Cardiac muscle cell (in vitro differentiated cells and primary cell): ENCODE measurements at regions not wholly inside any gene's neighbourhood (a gene's known extent, or its start where the extent isn't known, plus 50 kb on each side); places are given as distances from the start of the nearest gene placed in this dataset.

ENCODE experiments used
- DNase-seq, 2 donors: peaks; one replicate each; pipeline versions ENCODE4 v3.0.0 to v3.0.0-alpha.2; 2010 to 2017; ENCODE audit warnings: low read depth in 1 of 2, low spot score in 1 of 2
- H3K27ac ChIP-seq: fragments of 200-600 bp; sonication (generic); 2 replicates; pipeline ENCODE4 v1.5.1; 2016
- H3K27me3 ChIP-seq: fragments of 200-600 bp; sonication (generic); 2 replicates; pipeline ENCODE4 v1.6.0; 2016; ENCODE audit warnings: control low read depth
- H3K36me3 ChIP-seq: fragments of 200-600 bp; sonication (generic); 2 replicates; pipeline ENCODE4 v1.5.1; 2016; ENCODE audit warnings: control low read depth
- H3K4me1 ChIP-seq: fragments of 200-600 bp; sonication (generic); 2 replicates; pipeline ENCODE4 v1.8.1; 2017; ENCODE audit warnings: low read depth, mild to moderate bottlenecking, mixed run types
- H3K4me3 ChIP-seq: fragments of 200-600 bp; sonication (generic); 2 replicates; pipeline ENCODE4 v1.5.1; 2016; ENCODE audit warnings: mild to moderate bottlenecking
- H3K9me3 ChIP-seq: fragments of 200-600 bp; sonication (generic); 2 replicates; pipeline ENCODE4 v1.5.1; 2017; ENCODE audit warnings: low read depth, mild to moderate bottlenecking, control low read depth
- TF ChIP-seq, protein P1 (sequence below): IDR thresholded peaks from 2 replicates; pipeline ENCODE4 v1.5.1; 2012; ENCODE audit warnings: low read depth, mild to moderate bottlenecking, low read length

DNA sequence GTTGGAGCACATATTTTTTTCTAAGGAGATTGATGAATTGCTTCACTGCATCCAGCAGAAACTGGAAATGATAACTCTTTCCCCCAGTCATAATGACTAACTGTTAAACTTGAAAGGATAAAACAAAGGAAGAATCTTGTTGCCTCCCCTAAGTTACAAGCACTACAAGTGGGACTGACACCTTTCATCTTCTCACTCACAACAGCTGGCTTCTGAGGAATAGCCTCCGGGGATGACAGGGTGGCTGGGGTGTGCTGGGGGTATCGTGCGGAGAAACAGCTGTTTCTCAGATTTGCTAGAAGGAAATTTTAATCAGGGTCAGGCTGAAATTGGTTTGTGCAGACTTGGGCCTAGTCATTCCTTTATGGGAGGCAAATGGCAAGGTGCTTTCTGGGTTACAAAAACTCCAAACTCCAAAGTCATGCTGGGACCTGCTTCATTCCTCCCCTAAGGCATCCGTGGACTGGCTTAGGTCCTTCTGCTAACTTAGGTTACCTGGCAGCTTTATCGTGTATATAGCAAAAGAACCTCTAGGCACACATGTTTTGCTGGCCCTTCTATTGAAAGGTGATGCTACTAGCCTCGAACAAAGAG is 557.2 kb downstream of the TOX3 start:
- no peak overlapping the region for H3K27ac ChIP-seq
- H3K9me3 ChIP-seq = no peaks in the 10 kb centered on the region
- H3K4me1 ChIP-seq = no peaks in the 10 kb centered on the region
- H3K4me3 ChIP-seq = no peak overlapping the region
- DNase-seq = no peak
- TF ChIP-seq, protein P1, sequence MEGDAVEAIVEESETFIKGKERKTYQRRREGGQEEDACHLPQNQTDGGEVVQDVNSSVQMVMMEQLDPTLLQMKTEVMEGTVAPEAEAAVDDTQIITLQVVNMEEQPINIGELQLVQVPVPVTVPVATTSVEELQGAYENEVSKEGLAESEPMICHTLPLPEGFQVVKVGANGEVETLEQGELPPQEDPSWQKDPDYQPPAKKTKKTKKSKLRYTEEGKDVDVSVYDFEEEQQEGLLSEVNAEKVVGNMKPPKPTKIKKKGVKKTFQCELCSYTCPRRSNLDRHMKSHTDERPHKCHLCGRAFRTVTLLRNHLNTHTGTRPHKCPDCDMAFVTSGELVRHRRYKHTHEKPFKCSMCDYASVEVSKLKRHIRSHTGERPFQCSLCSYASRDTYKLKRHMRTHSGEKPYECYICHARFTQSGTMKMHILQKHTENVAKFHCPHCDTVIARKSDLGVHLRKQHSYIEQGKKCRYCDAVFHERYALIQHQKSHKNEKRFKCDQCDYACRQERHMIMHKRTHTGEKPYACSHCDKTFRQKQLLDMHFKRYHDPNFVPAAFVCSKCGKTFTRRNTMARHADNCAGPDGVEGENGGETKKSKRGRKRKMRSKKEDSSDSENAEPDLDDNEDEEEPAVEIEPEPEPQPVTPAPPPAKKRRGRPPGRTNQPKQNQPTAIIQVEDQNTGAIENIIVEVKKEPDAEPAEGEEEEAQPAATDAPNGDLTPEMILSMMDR = no peak
- peaks cover 7% of the 10 kb centered on the region for H3K27me3 ChIP-seq
- H3K36me3 ChIP-seq = no peaks in the 10 kb centered on the region

DNA sequence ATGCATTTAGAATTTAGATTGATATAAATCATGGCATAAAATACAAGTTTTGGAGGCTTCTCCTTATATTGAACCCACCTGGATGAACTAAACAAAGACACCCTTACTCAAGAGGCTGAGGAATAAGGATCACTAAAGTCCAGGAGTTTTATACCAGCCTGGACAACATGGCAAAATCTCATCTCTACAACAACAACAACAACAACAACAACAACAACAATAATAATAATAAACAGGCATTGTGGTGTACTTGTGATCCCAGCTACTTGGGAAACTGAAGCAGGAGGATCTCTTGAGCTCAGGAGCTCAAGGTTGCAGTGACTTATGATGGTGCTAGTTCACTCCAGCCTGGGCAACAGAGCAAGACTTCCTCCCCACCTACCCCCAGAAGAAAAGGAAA is 558.0 kb downstream of the TOX3 start:
- TF ChIP-seq, protein P1 = no peak
- DNase-seq = no peak
- Histone ChIP-seq H3K4me3 (no peak overlapping the region), H3K4me1 (no peaks in the 10 kb centered on the region), H3K36me3 (no peaks in the 10 kb centered on the region), H3K27me3 (peaks cover 12% of the 10 kb centered on the region), H3K27ac (no peak overlapping the region), H3K9me3 (no peaks in the 10 kb centered on the region)

DNA sequence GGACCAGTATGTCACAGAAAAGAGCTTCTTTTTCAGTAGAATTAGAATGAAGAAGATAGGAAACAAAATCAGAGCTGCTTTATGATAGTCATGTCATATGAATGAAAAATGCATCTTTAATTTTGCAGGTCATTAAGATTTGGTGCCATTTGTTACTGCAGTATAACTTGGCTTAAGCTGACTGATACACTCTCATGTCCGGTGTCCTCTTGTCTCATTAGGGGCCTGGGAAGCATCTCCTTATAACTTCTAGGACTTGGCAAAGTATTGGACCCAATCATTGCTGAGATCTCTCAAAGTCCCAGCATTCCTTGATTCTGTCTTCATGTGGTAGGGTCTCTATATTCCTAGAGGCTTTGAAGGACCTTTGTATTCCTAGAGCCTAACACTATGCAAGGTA is 559.4 kb downstream of the TOX3 start:
- no peak overlapping the region for H3K4me3 ChIP-seq
- H3K9me3 ChIP-seq = no peaks in the 10 kb centered on the region
- H3K36me3 ChIP-seq = no peaks in the 10 kb centered on the region
- TF ChIP-seq, protein P1 = no peak
- H3K27me3 ChIP-seq = peaks cover 15% of the 10 kb centered on the region
- DNase-seq = no peak
- no peak overlapping the region for H3K27ac ChIP-seq
- no peaks in the 10 kb centered on the region for H3K4me1 ChIP-seq

DNA sequence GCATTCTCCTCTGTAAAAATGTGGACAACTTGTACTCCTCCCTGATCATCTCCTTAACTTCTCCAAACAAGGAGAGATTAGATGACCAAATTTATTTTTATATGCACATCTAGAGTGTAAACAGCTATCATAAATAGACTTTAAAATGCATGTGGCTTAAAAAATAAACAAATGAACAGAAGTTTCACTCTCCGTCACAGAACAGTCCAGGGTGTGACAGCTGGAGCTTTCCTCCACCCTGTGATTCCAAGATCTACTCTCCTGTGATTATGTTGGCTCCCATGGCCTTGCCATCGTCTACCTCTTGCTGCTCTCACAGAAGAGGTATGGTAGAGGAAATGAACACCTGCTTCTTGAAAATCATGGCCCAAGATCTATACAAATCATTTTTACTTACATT is 560.2 kb downstream of the TOX3 start:
- H3K36me3 ChIP-seq = no peaks in the 10 kb centered on the region
- H3K4me3 ChIP-seq = no peak overlapping the region
- no peaks in the 10 kb centered on the region for H3K9me3 ChIP-seq
- DNase-seq = no peak
- H3K27ac ChIP-seq = no peak overlapping the region
- TF ChIP-seq, protein P1 = no peak
- peaks cover 15% of the 10 kb centered on the region for H3K27me3 ChIP-seq
- H3K4me1 ChIP-seq = no peaks in the 10 kb centered on the region

DNA sequence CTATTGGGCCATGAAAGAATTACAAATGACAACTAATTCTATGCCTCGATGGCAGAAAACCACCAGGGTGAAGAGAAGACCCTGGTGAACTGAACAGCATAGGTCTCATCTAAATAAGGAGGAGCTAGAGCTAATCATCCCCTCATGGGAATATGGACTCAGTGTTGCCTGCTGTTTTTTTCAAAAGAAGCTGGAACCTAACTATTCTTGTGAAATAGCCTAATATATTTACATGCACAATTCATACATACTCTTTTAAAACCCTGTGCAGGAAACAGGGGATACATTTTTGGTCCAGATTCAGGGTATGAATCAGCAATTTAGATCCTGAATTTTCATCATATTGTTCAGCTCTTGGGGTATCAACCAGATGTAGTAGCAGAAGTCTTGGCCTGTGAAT is 560.6 kb downstream of the TOX3 start:
- DNase-seq = no peak
- no peaks in the 10 kb centered on the region for H3K36me3 ChIP-seq
- H3K4me3 ChIP-seq = no peak overlapping the region
- no peaks in the 10 kb centered on the region for H3K4me1 ChIP-seq
- H3K27ac ChIP-seq = no peak overlapping the region
- TF ChIP-seq, protein P1 = no peak
- H3K27me3 ChIP-seq = peaks cover 15% of the 10 kb centered on the region
- H3K9me3 ChIP-seq = no peaks in the 10 kb centered on the region

DNA sequence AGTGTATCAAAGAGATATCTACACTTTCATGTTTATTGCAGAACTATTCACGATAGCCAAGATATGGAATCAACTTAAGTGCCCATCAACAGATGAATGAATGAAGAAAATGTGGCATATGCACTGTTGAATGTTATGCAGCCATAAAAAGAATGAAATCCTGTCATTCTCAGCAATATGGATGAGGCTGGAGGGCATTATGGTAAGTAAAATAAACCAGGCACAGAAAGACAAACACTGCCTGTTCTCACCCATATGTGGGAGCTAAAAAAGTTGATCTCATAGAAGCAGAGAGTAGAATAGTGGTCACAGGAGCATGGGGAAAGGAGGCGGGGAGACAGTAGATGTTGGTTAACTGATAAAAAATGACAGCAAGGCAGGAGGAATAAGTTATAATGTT is 561.8 kb downstream of the TOX3 start:
- Histone ChIP-seq H3K36me3 (no peaks in the 10 kb centered on the region), H3K27ac (no peak overlapping the region), H3K27me3 (peaks cover 15% of the 10 kb centered on the region), H3K4me1 (no peaks in the 10 kb centered on the region), H3K9me3 (no peaks in the 10 kb centered on the region), H3K4me3 (no peak overlapping the region)
- TF ChIP-seq, protein P1 = no peak
- DNase-seq = no peak
